ENCODE measurements at regions not wholly inside any gene's neighbourhood (a gene's known extent, or its start where the extent isn't known, plus 50 kb on each side); places are given as distances from the start of the nearest gene placed in this dataset.

DNA sequence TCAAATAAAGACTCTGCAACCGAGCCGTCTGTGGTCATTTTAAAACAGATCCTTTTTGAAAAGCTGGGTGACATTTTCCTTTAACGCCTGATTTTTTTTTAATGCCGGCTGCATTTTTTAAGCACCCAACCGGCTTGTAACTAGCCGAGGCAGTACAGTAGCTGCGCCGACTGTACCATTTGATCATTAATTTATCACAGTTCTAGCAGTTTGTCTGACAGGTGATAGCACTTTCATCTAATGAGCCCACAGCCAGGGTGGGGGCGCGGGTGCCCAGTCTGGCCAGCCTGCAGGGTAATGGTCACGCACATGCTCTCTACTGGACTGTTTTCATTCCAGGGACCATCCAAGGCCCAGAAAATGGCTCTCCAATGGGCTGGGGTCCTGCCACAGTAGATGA, 68.8 kb downstream of the IRX5 start:
- TF ChIP-seq, protein P1, sequence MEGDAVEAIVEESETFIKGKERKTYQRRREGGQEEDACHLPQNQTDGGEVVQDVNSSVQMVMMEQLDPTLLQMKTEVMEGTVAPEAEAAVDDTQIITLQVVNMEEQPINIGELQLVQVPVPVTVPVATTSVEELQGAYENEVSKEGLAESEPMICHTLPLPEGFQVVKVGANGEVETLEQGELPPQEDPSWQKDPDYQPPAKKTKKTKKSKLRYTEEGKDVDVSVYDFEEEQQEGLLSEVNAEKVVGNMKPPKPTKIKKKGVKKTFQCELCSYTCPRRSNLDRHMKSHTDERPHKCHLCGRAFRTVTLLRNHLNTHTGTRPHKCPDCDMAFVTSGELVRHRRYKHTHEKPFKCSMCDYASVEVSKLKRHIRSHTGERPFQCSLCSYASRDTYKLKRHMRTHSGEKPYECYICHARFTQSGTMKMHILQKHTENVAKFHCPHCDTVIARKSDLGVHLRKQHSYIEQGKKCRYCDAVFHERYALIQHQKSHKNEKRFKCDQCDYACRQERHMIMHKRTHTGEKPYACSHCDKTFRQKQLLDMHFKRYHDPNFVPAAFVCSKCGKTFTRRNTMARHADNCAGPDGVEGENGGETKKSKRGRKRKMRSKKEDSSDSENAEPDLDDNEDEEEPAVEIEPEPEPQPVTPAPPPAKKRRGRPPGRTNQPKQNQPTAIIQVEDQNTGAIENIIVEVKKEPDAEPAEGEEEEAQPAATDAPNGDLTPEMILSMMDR (conservative IDR thresholded peaks at IDR 0.05; ENCODE audit: low read depth, low read length), result no peak
- no peak overlapping the region for H3K9ac ChIP-seq

DNA sequence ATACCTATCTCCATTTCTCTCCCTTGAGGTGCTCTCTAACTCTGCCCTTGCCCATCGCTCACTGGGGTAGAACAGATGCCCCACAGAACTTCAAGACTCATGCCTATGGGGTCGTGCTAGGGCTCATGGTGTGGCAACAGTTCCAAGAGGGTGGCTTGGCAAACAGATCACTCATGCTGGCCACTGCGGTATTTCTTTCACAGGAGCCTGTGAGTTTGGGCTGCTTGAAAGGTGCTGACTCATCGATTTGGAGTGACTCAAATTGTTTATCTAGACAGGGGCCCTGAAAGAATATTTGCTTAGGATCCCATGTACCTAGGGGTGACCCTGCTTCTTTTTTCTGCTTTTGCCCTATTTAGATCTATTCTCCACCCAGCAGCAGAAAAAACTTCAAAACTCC, 69.9 kb downstream of the IRX5 start:
- no peak overlapping the region for H3K4me2 ChIP-seq
- no peaks in the 10 kb centered on the region for H4K20me1 ChIP-seq (ENCODE audit: insufficient read depth)
- H3K4me1 ChIP-seq (ENCODE audit: low read depth, poor library complexity, severe bottlenecking), result no peaks in the 10 kb centered on the region
- TF ChIP-seq, protein P1 (conservative IDR thresholded peaks at IDR 0.05; ENCODE audit: low read depth, low read length), result no peak
- no peak overlapping the region for H3K27ac ChIP-seq
- H3K9ac ChIP-seq, result no peak overlapping the region
- H2AFZ ChIP-seq (ENCODE audit: low read depth), result no peak overlapping the region
- H3K27me3 ChIP-seq (ENCODE audit: insufficient read depth, low read depth), result no peaks in the 10 kb centered on the region
- H3K4me3 ChIP-seq (IDR thresholded peaks at IDR 0.05; ENCODE audit: insufficient read depth, low read depth, low read length), result no peak overlapping the region
- no peaks in the 10 kb centered on the region for H3K36me3 ChIP-seq (ENCODE audit: insufficient read depth)
- no peaks in the 10 kb centered on the region for H3K79me2 ChIP-seq (ENCODE audit: insufficient read depth, low read depth)

More for the DNA sequence above, 68.8 kb downstream of the IRX5 start:
- Histone ChIP-seq H3K27ac (no peak overlapping the region), H3K79me2 (ENCODE audit: insufficient read depth, low read depth) (no peaks in the 10 kb centered on the region), H3K36me3 (ENCODE audit: insufficient read depth) (no peaks in the 10 kb centered on the region), H3K4me1 (ENCODE audit: low read depth, poor library complexity, severe bottlenecking) (no peaks in the 10 kb centered on the region), H3K4me2 (no peak overlapping the region), H4K20me1 (ENCODE audit: insufficient read depth) (no peaks in the 10 kb centered on the region), H3K4me3 (IDR thresholded peaks at IDR 0.05; ENCODE audit: insufficient read depth, low read depth, low read length) (no peak overlapping the region), H3K27me3 (ENCODE audit: insufficient read depth, low read depth) (no peaks in the 10 kb centered on the region), H2AFZ (ENCODE audit: low read depth) (no peak overlapping the region)

DNA sequence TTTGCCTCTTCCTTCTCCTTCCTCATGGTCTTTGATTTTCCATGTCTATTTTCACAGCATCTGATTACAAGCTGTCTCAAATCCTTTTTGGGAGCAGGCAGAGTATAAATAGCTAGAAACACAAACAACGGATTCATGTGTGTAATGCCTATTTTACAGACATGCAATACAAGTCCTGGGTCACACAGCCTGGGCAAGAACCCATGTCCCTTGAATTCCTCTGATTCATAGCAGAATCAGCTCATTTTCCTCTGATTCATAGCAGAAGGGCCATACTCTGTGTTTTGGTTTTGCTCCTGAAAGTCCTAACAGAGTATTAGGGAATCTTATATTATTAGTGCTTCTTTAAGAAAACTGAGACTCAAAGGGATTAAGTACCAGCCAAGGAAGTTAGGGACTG, 71.3 kb downstream of the IRX5 start:
- TF ChIP-seq, protein P1 (conservative IDR thresholded peaks at IDR 0.05; ENCODE audit: low read depth, low read length), result no peak
- H2AFZ ChIP-seq (ENCODE audit: low read depth), result no peak overlapping the region
- H3K79me2 ChIP-seq (ENCODE audit: insufficient read depth, low read depth), result no peaks in the 10 kb centered on the region

DNA sequence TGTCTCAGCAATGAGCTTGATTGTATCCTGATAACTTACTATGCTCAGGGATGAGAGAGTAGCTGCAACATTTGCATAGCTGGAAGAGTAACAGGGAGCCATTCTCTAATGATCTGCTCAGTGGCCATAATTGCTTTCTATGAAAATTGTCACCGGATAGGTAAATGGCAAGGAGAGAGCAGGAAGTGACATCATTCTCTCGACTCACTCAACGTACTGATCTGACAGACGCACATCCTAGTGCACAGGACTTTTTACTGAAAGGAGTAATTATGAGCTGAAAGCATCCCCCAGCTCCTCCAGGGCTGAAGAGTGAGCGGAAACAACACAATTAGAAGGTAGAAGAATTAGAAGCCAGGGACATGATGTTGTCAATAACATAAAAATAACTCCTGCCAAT, 71.8 kb downstream of the IRX5 start:
- TF ChIP-seq, protein P1 (conservative IDR thresholded peaks at IDR 0.05; ENCODE audit: low read depth, low read length), result no peak
- Histone ChIP-seq H3K9ac (no peak overlapping the region), H3K79me2 (ENCODE audit: insufficient read depth, low read depth) (no peaks in the 10 kb centered on the region), H3K36me3 (ENCODE audit: insufficient read depth) (no peaks in the 10 kb centered on the region), H3K4me3 (IDR thresholded peaks at IDR 0.05; ENCODE audit: insufficient read depth, low read depth, low read length) (no peak overlapping the region), H3K4me2 (no peak overlapping the region), H2AFZ (ENCODE audit: low read depth) (no peak overlapping the region), H3K27ac (no peak overlapping the region), H4K20me1 (ENCODE audit: insufficient read depth) (no peaks in the 10 kb centered on the region), H3K27me3 (ENCODE audit: insufficient read depth, low read depth) (no peaks in the 10 kb centered on the region), H3K4me1 (ENCODE audit: low read depth, poor library complexity, severe bottlenecking) (no peaks in the 10 kb centered on the region)

More for the DNA sequence above, 71.3 kb downstream of the IRX5 start:
- no peaks in the 10 kb centered on the region for H3K4me1 ChIP-seq (ENCODE audit: low read depth, poor library complexity, severe bottlenecking)
- no peaks in the 10 kb centered on the region for H3K36me3 ChIP-seq (ENCODE audit: insufficient read depth)
- no peak overlapping the region for H3K4me2 ChIP-seq
- H3K27ac ChIP-seq, result no peak overlapping the region
- H3K4me3 ChIP-seq (IDR thresholded peaks at IDR 0.05; ENCODE audit: insufficient read depth, low read depth, low read length), result no peak overlapping the region
- H4K20me1 ChIP-seq (ENCODE audit: insufficient read depth), result no peaks in the 10 kb centered on the region
- H3K27me3 ChIP-seq (ENCODE audit: insufficient read depth, low read depth), result no peaks in the 10 kb centered on the region
- no peak overlapping the region for H3K9ac ChIP-seq
